ENCODE measurements at regions not wholly inside any gene's neighbourhood (a gene's known extent, or its start where the extent isn't known, plus 50 kb on each side); places are given as distances from the start of the nearest gene placed in this dataset.

DNA sequence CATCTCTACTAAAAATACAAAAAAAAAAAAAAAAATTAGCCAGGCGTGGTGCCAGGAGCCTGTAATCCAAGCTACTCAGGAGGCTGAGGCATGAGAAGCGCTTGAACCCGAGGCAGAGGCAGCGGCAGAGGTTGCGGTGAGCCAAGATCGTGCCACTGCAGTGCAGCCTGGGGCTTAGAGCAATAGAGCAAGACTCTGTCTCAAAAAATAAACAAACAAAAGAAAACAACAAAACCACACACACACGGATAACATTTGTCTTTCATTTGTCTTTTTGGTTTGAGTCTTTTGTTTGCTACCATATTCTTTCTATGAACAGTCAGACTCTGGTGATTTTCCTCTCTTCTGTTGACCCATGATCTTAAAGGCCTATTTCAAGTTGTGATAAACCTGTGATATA, 1168.3 kb upstream of the WWC1 start:
- TF ChIP-seq CTCF (IDR thresholded peaks at IDR 0.05) (no peak), POLR2A (IDR thresholded peaks at IDR 0.05) (no peak)
